ENCODE measurements at regions not wholly inside any gene's neighbourhood (a gene's known extent, or its start where the extent isn't known, plus 50 kb on each side); places are given as distances from the start of the nearest gene placed in this dataset.

GRCh38 chr7:16070806-16071205 is 350.5 kb downstream of the CRPPA start:
- TF ChIP-seq CTCF (IDR thresholded peaks at IDR 0.05; ENCODE audit: low read depth, low read length) = no peak
- TF ChIP-seq POLR2A (IDR thresholded peaks at IDR 0.05; ENCODE audit: extremely low read depth, insufficient read length) = no peak
- no peak for TF ChIP-seq MYC (IDR thresholded peaks at IDR 0.05; ENCODE audit: low read depth, low read length)

Measured in NB4 (cell line).